Nephron (organoid): ENCODE measurements at regions not wholly inside any gene's neighbourhood (a gene's known extent, or its start where the extent isn't known, plus 50 kb on each side); places are given as distances from the start of the nearest gene placed in this dataset.

Experiments
- H3K27ac Mint-ChIP-seq, 3 experiments: 2 replicates each; pipeline ENCODE4 v1.8.0; 2020; ENCODE audit warnings: mixed read lengths in 3 of 3, mild to moderate bottlenecking in 2 of 3, moderate library complexity in 1 of 3
- H3K27me3 Mint-ChIP-seq: 2 replicates; pipeline ENCODE4 v1.8.0; 2021; ENCODE audit warnings: low read depth, mild to moderate bottlenecking, moderate library complexity, mixed read lengths
- H3K36me3 Mint-ChIP-seq: 2 replicates; pipeline ENCODE4 v1.8.0; 2020; ENCODE audit warnings: low read depth, mixed read lengths
- H3K4me1 Mint-ChIP-seq: 2 replicates; pipeline ENCODE4 v1.8.0; 2020; ENCODE audit warnings: mixed read lengths
- H3K4me3 Mint-ChIP-seq, 3 experiments: 2 replicates each; pipeline ENCODE4 v1.8.0; 2020; ENCODE audit warnings: mild to moderate bottlenecking in 3 of 3, mixed read lengths in 3 of 3, moderate library complexity in 2 of 3
- H3K9me3 Mint-ChIP-seq: 2 replicates; pipeline ENCODE4 v1.8.0; 2020; ENCODE audit warnings: mixed read lengths
- TF ChIP-seq, protein P1 (sequence below), 3 experiments: fragments of 200-600 bp; sonication (generic); IDR thresholded peaks; one replicate each; pipeline ENCODE4 v1.5.0; 2021; ENCODE audit warnings: antibody characterized with exemption in 3 of 3; ENCODE audit not compliant: unreplicated experiment in 3 of 3

- H3K36me3 Mint-ChIP-seq, result peaks cover 68% of the 10 kb centered on the region
- H3K4me3 Mint-ChIP-seq, result no peak overlapping the region
- no peak overlapping the region for H3K27ac Mint-ChIP-seq
- TF ChIP-seq, protein P1, sequence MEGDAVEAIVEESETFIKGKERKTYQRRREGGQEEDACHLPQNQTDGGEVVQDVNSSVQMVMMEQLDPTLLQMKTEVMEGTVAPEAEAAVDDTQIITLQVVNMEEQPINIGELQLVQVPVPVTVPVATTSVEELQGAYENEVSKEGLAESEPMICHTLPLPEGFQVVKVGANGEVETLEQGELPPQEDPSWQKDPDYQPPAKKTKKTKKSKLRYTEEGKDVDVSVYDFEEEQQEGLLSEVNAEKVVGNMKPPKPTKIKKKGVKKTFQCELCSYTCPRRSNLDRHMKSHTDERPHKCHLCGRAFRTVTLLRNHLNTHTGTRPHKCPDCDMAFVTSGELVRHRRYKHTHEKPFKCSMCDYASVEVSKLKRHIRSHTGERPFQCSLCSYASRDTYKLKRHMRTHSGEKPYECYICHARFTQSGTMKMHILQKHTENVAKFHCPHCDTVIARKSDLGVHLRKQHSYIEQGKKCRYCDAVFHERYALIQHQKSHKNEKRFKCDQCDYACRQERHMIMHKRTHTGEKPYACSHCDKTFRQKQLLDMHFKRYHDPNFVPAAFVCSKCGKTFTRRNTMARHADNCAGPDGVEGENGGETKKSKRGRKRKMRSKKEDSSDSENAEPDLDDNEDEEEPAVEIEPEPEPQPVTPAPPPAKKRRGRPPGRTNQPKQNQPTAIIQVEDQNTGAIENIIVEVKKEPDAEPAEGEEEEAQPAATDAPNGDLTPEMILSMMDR (IDR thresholded peaks at IDR 0.05; ENCODE audit: unreplicated experiment in 3 of 3), result no peak
- H3K9me3 Mint-ChIP-seq, result peaks cover 19% of the 10 kb centered on the region
- no peaks in the 10 kb centered on the region for H3K27me3 Mint-ChIP-seq
- H3K4me1 Mint-ChIP-seq, result peaks cover 21% of the 10 kb centered on the region
These were observed 311.5 kb upstream of the ROPN1 start for GRCh38 chr3:124303305-124303910.

- H3K27me3 Mint-ChIP-seq, result no peaks in the 10 kb centered on the region
- peaks cover 58% of the 10 kb centered on the region for H3K36me3 Mint-ChIP-seq
- H3K4me3 Mint-ChIP-seq, result no peak overlapping the region
- no peak overlapping the region for H3K27ac Mint-ChIP-seq
- TF ChIP-seq, protein P1 (IDR thresholded peaks at IDR 0.05; ENCODE audit: unreplicated experiment in 3 of 3), result no peak
- H3K4me1 Mint-ChIP-seq, result no peaks in the 10 kb centered on the region
- peaks cover 19% of the 10 kb centered on the region for H3K9me3 Mint-ChIP-seq
These were observed 314.7 kb upstream of the ROPN1 start for GRCh38 chr3:124306665-124307064.

GRCh38 chr3:124313621-124314020 lies 321.7 kb upstream of the ROPN1 start:
- H3K4me1 Mint-ChIP-seq, result no peaks in the 10 kb centered on the region
- peaks cover 14% of the 10 kb centered on the region for H3K36me3 Mint-ChIP-seq
- no peak overlapping the region for H3K27ac Mint-ChIP-seq
- no peaks in the 10 kb centered on the region for H3K9me3 Mint-ChIP-seq
- H3K4me3 Mint-ChIP-seq, result no peak overlapping the region
- TF ChIP-seq, protein P1 (IDR thresholded peaks at IDR 0.05; ENCODE audit: unreplicated experiment in 3 of 3), result no peak
- no peaks in the 10 kb centered on the region for H3K27me3 Mint-ChIP-seq

- H3K9me3 Mint-ChIP-seq, result no peaks in the 10 kb centered on the region
- TF ChIP-seq, protein P1 (IDR thresholded peaks at IDR 0.05; ENCODE audit: unreplicated experiment in 3 of 3), result no peak
- H3K36me3 Mint-ChIP-seq, result peaks cover 14% of the 10 kb centered on the region
- no peaks in the 10 kb centered on the region for H3K27me3 Mint-ChIP-seq
- H3K4me1 Mint-ChIP-seq, result no peaks in the 10 kb centered on the region
- H3K27ac Mint-ChIP-seq, result no peak overlapping the region
- no peak overlapping the region for H3K4me3 Mint-ChIP-seq
These were observed 323.5 kb upstream of the ROPN1 start for GRCh38 chr3:124315215-124316033.

- Mint-ChIP-seq H3K27ac (no peak overlapping the region), H3K4me1 (no peaks in the 10 kb centered on the region), H3K4me3 (no peak overlapping the region), H3K9me3 (no peaks in the 10 kb centered on the region), H3K36me3 (peaks cover 14% of the 10 kb centered on the region), H3K27me3 (no peaks in the 10 kb centered on the region)
- TF ChIP-seq, protein P1 (IDR thresholded peaks at IDR 0.05; ENCODE audit: unreplicated experiment in 3 of 3), result no peak
These were observed 324.0 kb upstream of the ROPN1 start for GRCh38 chr3:124316034-124316287.

DNA sequence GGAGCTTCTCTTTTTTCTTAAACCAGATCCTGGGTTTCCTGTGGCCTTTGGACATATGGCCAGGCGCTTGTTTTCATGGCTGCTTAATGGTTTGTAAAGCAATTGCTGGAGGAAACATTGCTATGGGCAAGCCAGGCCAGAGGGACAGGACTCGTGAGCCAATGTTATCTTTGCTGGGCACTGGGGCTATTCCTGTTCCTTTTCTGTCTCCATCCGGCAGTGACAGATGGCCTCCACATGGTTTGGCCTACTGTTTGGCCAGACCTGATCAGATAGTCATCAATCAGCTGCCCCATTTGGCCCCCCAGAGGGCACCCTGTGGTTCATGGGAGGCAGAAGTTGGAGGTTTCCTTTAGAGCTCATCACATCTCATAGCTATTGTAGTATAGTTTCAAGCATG lies 326.1 kb upstream of the ROPN1 start:
- H3K4me1 Mint-ChIP-seq, result peaks cover 6% of the 10 kb centered on the region
- H3K36me3 Mint-ChIP-seq, result peaks cover 12% of the 10 kb centered on the region
- peak overlapping the region in 1 of 3 experiments; percentile 6 for H3K27ac Mint-ChIP-seq
- no peaks in the 10 kb centered on the region for H3K9me3 Mint-ChIP-seq
- H3K4me3 Mint-ChIP-seq, result no peak overlapping the region
- H3K27me3 Mint-ChIP-seq, result no peaks in the 10 kb centered on the region
- TF ChIP-seq, protein P1 (IDR thresholded peaks at IDR 0.05; ENCODE audit: unreplicated experiment in 3 of 3), result no peak
